Astrocyte of the cerebellum (primary cell): ENCODE measurements at regions not wholly inside any gene's neighbourhood (a gene's known extent, or its start where the extent isn't known, plus 50 kb on each side); places are given as distances from the start of the nearest gene placed in this dataset.

ENCODE experiments used
- DNase-seq: peaks from one replicate; pipeline ENCODE4 v3.0.0-alpha.2; 2011; ENCODE audit warnings: low read depth
- H3K4me3 ChIP-seq: 2 replicates; pipeline ENCODE4 v1.5.1; 2011; ENCODE audit warnings: mild to moderate bottlenecking, low read depth, low read length, moderate library complexity
- in situ Hi-C: cut with HindIII; loops from 2 replicates; pipeline ENCODE4 v1.10.0; 2017; ENCODE audit warnings: low sequenced_read_pairs
- TF ChIP-seq, protein P1 (sequence below): IDR thresholded peaks from 2 replicates; pipeline ENCODE4 v1.5.1; 2012; ENCODE audit warnings: low read length, low read depth, moderate library complexity, mild to moderate bottlenecking; ENCODE audit errors: missing control alignments

DNA sequence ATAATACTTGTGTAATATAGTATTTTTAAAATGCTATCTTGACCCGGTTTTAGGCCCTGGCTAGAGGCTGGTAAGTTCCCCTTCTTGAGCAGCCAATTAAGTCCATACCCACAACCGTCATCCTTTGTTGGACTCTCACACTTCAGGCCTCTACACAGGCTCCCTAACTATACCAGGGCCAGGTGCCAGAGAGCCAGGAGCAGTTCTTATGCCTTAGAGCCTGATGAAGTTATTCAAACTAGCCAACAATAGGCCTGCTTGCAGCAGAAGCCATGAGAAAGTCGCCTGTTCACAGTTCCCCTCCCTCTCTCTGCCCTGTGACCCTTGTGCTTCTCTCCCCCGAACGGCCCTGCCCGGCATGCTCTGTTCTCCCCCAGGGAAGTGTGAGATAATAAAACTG, 454.2 kb upstream of the KLHL29 start:
- no peak for DNase-seq
- TF ChIP-seq, protein P1, sequence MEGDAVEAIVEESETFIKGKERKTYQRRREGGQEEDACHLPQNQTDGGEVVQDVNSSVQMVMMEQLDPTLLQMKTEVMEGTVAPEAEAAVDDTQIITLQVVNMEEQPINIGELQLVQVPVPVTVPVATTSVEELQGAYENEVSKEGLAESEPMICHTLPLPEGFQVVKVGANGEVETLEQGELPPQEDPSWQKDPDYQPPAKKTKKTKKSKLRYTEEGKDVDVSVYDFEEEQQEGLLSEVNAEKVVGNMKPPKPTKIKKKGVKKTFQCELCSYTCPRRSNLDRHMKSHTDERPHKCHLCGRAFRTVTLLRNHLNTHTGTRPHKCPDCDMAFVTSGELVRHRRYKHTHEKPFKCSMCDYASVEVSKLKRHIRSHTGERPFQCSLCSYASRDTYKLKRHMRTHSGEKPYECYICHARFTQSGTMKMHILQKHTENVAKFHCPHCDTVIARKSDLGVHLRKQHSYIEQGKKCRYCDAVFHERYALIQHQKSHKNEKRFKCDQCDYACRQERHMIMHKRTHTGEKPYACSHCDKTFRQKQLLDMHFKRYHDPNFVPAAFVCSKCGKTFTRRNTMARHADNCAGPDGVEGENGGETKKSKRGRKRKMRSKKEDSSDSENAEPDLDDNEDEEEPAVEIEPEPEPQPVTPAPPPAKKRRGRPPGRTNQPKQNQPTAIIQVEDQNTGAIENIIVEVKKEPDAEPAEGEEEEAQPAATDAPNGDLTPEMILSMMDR, result no peak
- in situ Hi-C loops, result no loop called here
- no peak overlapping the region for H3K4me3 ChIP-seq

DNA sequence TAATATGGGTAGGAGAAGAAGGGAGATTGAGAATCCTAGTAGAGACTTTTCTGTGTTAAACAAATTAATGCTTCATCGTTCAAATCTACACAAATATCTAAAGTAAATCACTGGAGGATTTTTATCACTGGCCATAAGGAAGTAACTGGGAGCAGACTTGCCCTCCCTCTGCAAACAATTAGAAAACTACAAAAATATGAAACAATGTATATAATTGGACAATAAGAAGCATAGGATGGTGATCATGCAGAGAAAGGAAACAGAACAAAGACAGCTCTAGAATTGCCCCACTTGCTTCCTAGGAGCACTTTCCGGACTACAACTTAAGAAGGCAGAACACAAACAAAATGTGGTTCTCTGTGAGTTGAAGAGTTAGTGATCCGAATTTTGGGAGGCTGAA, 452.7 kb upstream of the KLHL29 start:
- TF ChIP-seq, protein P1, result no peak
- no peak for DNase-seq
- in situ Hi-C loops, result no loop called here
- H3K4me3 ChIP-seq, result no peak overlapping the region

DNA sequence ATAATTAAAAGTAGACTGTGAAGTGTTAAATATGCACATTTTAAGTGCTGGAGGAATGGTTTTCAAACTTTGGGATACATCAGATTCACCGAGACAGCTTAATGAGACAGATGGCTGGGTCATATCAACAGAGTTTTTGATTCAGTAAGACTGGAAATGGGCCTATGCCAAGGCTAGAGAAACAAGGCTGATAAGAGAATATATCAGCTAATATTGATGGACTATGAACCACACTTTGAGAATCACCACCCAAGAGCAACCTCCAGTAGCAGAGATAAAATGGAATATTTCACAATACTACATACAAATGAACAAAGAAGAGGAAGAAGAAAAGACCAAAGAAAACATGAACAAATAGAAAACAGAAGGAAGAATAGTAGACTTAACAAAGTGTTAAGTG, 450.2 kb upstream of the KLHL29 start:
- TF ChIP-seq, protein P1, result no peak
- no peak overlapping the region for H3K4me3 ChIP-seq
- in situ Hi-C loops, result no loop called here
- no peak for DNase-seq

DNA sequence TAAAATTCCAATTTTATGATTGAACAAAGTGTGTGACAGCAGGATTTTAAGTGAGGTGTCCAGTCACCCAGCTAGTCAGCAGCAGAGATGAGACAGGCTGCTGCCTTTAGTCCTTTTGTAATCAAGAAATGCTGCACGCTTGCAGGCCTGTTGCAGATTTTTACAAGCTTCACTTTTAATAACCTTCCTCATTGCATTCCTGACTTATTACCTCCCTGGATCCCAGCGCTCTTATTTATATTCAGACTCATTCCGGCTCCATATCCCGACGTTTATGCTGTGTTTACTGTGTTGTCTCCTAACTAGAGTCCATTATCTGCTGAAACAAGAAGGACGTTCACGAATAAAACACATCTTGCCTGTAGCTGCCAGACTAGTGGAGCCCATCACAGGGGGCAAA, 442.5 kb upstream of the KLHL29 start:
- no peak for DNase-seq
- TF ChIP-seq, protein P1, result no peak
- H3K4me3 ChIP-seq, result no peak overlapping the region
- in situ Hi-C loops, result no loop called here

DNA sequence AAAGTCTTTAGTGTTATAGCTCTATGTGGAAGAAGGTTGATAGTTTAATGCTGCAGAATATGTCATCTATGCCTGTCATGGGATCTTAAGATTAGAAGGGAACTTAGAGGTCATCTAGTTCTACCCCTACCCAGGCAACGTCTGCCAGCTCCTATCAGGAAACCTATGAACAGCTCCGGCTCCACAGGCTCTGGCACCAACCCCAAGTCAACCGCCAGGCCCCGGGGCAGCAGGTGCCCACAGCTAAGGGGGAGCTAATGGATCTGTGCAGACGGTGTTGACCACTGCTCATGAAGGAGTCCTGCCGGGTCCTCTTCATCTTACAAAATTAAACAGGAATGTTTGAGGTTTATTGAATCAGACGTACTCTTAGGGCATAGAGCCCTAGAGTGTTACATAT, 440.8 kb upstream of the KLHL29 start:
- in situ Hi-C loops, result no loop called here
- DNase-seq, result no peak
- TF ChIP-seq, protein P1, result no peak
- no peak overlapping the region for H3K4me3 ChIP-seq

DNA sequence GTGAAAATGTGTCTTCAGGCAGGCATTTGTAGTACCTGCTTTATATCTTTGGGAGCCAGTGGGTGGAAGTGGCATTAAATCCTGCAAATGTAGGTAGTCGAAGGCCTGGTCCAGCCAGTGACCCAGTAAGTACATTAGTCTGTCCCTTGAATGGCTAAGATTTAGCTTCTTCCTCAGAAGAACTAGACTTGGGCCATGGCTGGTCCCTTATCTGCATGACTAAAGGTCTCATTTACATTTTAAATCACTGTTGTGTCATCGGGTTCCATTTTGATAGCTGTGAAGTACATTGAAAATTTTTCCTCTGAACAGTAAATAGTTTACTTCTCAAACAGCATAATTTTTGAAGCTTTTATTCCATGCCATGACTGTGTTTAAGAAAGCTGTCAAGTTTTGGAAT, 438.4 kb upstream of the KLHL29 start:
- H3K4me3 ChIP-seq, result no peak overlapping the region
- TF ChIP-seq, protein P1, result no peak
- DNase-seq, result no peak
- in situ Hi-C loops, result no loop called here

DNA sequence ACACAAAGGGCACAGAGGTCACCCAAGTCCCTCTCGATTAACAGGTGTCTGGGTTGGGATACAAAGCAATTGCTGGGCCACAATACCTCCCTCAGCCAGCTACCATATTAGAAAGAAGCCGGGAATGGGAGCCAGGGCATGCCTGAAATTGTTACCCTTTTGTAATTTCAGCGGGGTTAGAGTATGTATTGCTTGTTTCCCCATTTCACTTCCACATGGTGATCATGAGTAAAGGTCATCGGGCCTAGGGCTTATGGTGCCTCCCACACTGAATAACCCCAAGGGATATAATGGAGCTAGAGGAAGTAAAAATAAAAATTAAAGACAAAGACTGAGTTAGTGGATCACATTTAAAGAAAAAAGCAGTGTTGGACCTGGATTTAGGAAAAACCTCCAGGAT, 437.2 kb upstream of the KLHL29 start:
- no peak for DNase-seq
- in situ Hi-C loops, result no loop called here
- TF ChIP-seq, protein P1, result no peak
- H3K4me3 ChIP-seq, result no peak overlapping the region
